ENCODE measurements at regions not wholly inside any gene's neighbourhood (a gene's known extent, or its start where the extent isn't known, plus 50 kb on each side); places are given as distances from the start of the nearest gene placed in this dataset.

- H3K4me3 Mint-ChIP-seq (ENCODE audit: unreplicated experiment): no peak overlapping the region
- Histone ChIP-seq H3K9me3 (no peaks in the 10 kb centered on the region), H3K4me1 (no peaks in the 10 kb centered on the region), H3K36me3 (ENCODE audit: control insufficient read depth, insufficient read depth, low read length) (no peaks in the 10 kb centered on the region), H3K27me3 (replicated peaks; ENCODE audit: control insufficient read depth, insufficient read depth, low read length) (no peaks in the 10 kb centered on the region), H3K4me3 (ENCODE audit: low read depth, low read length) (no peak overlapping the region)
- ChIA-PET CTCF (no interaction called here), POLR2A (no interaction called here)
- no peaks in the 10 kb centered on the region for H3K36me3 Mint-ChIP-seq (ENCODE audit: insufficient read depth, unreplicated experiment)
- no peaks in the 10 kb centered on the region for H3K4me1 Mint-ChIP-seq (ENCODE audit: low read depth, unreplicated experiment)
- H3K27ac Mint-ChIP-seq (ENCODE audit: unreplicated experiment): no peak overlapping the region
- DNase-seq: no peak
- H3K27me3 Mint-ChIP-seq (ENCODE audit: insufficient read depth, unreplicated experiment): peaks cover 17% of the 10 kb centered on the region
- no TSS peak for BruUV-seq (replicated peaks)
- intact Hi-C loops (cut with micrococcal nuclease; ENCODE audit: unreplicated experiment): no loop called here
- H3K9me3 Mint-ChIP-seq (ENCODE audit: unreplicated experiment): peaks cover 10% of the 10 kb centered on the region
- no peak for TF ChIP-seq CTCF (IDR thresholded peaks at IDR 0.05; ENCODE audit: insufficient read depth in 1 of 2, low read depth in 1 of 2, low read length in 1 of 2, severe bottlenecking in 1 of 2, unreplicated experiment in 1 of 2)
Measured at GRCh38 chr10:22158426-22158825, 59.4 kb downstream of the EBLN1 start.

GRCh38 chr10:22156750-22157149 is 61.1 kb downstream of the EBLN1 start:
- ChIA-PET POLR2A (interaction anchor here (0.6 kb wide), 1 partner anchor 617 kb away, joined by 4 read pairs; no protein-coding TSS in a partner anchor), CTCF (no interaction called here)
- Histone ChIP-seq H3K27me3 (replicated peaks; ENCODE audit: control insufficient read depth, insufficient read depth, low read length) (no peaks in the 10 kb centered on the region), H3K9me3 (peaks cover 3% of the 10 kb centered on the region; the same call in 1 of the 2 replicates), H3K36me3 (ENCODE audit: control insufficient read depth, insufficient read depth, low read length) (no peaks in the 10 kb centered on the region), H3K4me3 (ENCODE audit: low read depth, low read length) (no peak overlapping the region), H3K4me1 (no peaks in the 10 kb centered on the region)
- Mint-ChIP-seq H3K4me3 (ENCODE audit: unreplicated experiment) (no peak overlapping the region), H3K27me3 (ENCODE audit: insufficient read depth, unreplicated experiment) (peaks cover 12% of the 10 kb centered on the region), H3K9me3 (ENCODE audit: unreplicated experiment) (peaks cover 8% of the 10 kb centered on the region), H3K27ac (ENCODE audit: unreplicated experiment) (no peak overlapping the region), H3K36me3 (ENCODE audit: insufficient read depth, unreplicated experiment) (no peaks in the 10 kb centered on the region), H3K4me1 (ENCODE audit: low read depth, unreplicated experiment) (no peaks in the 10 kb centered on the region)
- intact Hi-C loops (cut with micrococcal nuclease; ENCODE audit: unreplicated experiment): no loop called here
- peak in 1 of 2 experiments; percentile 14 for TF ChIP-seq CTCF (IDR thresholded peaks at IDR 0.05; ENCODE audit: insufficient read depth in 1 of 2, low read depth in 1 of 2, low read length in 1 of 2, severe bottlenecking in 1 of 2, unreplicated experiment in 1 of 2)
- BruUV-seq (replicated peaks): no TSS peak
- DNase-seq: no peak

- no peak for DNase-seq
- no peak for TF ChIP-seq CTCF (IDR thresholded peaks at IDR 0.05; ENCODE audit: insufficient read depth in 1 of 2, low read depth in 1 of 2, low read length in 1 of 2, severe bottlenecking in 1 of 2, unreplicated experiment in 1 of 2)
- ChIA-PET CTCF (no interaction called here), POLR2A (no interaction called here)
- H3K27me3 Mint-ChIP-seq (ENCODE audit: insufficient read depth, unreplicated experiment): peaks cover 17% of the 10 kb centered on the region
- no peaks in the 10 kb centered on the region for H3K27me3 ChIP-seq (replicated peaks; ENCODE audit: control insufficient read depth, insufficient read depth, low read length)
- H3K4me1 Mint-ChIP-seq (ENCODE audit: low read depth, unreplicated experiment): no peaks in the 10 kb centered on the region
- peaks cover 3% of the 10 kb centered on the region; the same call in 1 of the 2 replicates for H3K9me3 ChIP-seq
- no TSS peak for BruUV-seq (replicated peaks)
- H3K9me3 Mint-ChIP-seq (ENCODE audit: unreplicated experiment): peaks cover 30% of the 10 kb centered on the region
- H3K4me3 Mint-ChIP-seq (ENCODE audit: unreplicated experiment): no peak overlapping the region
- H3K36me3 ChIP-seq (ENCODE audit: control insufficient read depth, insufficient read depth, low read length): no peaks in the 10 kb centered on the region
- H3K27ac Mint-ChIP-seq (ENCODE audit: unreplicated experiment): no peak overlapping the region
- intact Hi-C loops (cut with micrococcal nuclease; ENCODE audit: unreplicated experiment): no loop called here
- H3K36me3 Mint-ChIP-seq (ENCODE audit: insufficient read depth, unreplicated experiment): no peaks in the 10 kb centered on the region
- no peak overlapping the region for H3K4me3 ChIP-seq (ENCODE audit: low read depth, low read length)
- no peaks in the 10 kb centered on the region for H3K4me1 ChIP-seq
Measured at GRCh38 chr10:22152403-22152802, 65.4 kb downstream of the EBLN1 start.
